SK-N-SH treated with all-trans-retinoic acid at 6 μM for 48 hours (cell line): ENCODE measurements at regions not wholly inside any gene's neighbourhood (a gene's known extent, or its start where the extent isn't known, plus 50 kb on each side); places are given as distances from the start of the nearest gene placed in this dataset.

Source experiments
- ARNTL ChIP-seq: fragments of 450-650 bp; formaldehyde crosslinking; IDR thresholded peaks from 2 replicates; pipeline ENCODE4 v1.5.0; 2020; ENCODE audit warnings: low read depth, mild to moderate bottlenecking, moderate library complexity, borderline replicate concordance
- GLIS3 ChIP-seq: fragments of 250-450 bp; sonication (Bioruptor Pico); IDR thresholded peaks from 2 replicates; pipeline ENCODE4 v1.5.0; 2020; ENCODE audit warnings: mild to moderate bottlenecking, moderate library complexity
- PPARA ChIP-seq: fragments of 250-450 bp; sonication (Bioruptor Pico); IDR thresholded peaks from 2 replicates; pipeline ENCODE4 v1.5.0; 2020; ENCODE audit warnings: mild to moderate bottlenecking, borderline replicate concordance
- TCF4 ChIP-seq: fragments of 250-450 bp; sonication (Bioruptor Pico); IDR thresholded peaks from 2 replicates; pipeline ENCODE4 v1.8.0; 2021; ENCODE audit warnings: mild to moderate bottlenecking, moderate library complexity, borderline replicate concordance
- ZNF70 ChIP-seq: fragments of 450-650 bp; formaldehyde crosslinking; IDR thresholded peaks from 2 replicates; pipeline ENCODE4 v1.5.0; 2020; ENCODE audit warnings: mild to moderate bottlenecking, moderate library complexity
- TF ChIP-seq, protein P1 (sequence below): fragments of 250-450 bp; sonication (Bioruptor Pico); IDR thresholded peaks from 2 replicates; pipeline ENCODE4 v1.8.0; 2021; ENCODE audit warnings: low read depth, mild to moderate bottlenecking, moderate library complexity, borderline replicate concordance
- TF ChIP-seq, protein P2 (sequence below): fragments of 250-450 bp; sonication (Bioruptor Pico); IDR thresholded peaks from 2 replicates; pipeline ENCODE4 v1.5.1; 2021; ENCODE audit warnings: mild to moderate bottlenecking, moderate library complexity
- TF ChIP-seq, protein P3 (sequence below): fragments of 250-450 bp; sonication (Bioruptor Pico); IDR thresholded peaks from 2 replicates; pipeline ENCODE4 v1.5.0; 2020; ENCODE audit warnings: mild to moderate bottlenecking, moderate library complexity

DNA sequence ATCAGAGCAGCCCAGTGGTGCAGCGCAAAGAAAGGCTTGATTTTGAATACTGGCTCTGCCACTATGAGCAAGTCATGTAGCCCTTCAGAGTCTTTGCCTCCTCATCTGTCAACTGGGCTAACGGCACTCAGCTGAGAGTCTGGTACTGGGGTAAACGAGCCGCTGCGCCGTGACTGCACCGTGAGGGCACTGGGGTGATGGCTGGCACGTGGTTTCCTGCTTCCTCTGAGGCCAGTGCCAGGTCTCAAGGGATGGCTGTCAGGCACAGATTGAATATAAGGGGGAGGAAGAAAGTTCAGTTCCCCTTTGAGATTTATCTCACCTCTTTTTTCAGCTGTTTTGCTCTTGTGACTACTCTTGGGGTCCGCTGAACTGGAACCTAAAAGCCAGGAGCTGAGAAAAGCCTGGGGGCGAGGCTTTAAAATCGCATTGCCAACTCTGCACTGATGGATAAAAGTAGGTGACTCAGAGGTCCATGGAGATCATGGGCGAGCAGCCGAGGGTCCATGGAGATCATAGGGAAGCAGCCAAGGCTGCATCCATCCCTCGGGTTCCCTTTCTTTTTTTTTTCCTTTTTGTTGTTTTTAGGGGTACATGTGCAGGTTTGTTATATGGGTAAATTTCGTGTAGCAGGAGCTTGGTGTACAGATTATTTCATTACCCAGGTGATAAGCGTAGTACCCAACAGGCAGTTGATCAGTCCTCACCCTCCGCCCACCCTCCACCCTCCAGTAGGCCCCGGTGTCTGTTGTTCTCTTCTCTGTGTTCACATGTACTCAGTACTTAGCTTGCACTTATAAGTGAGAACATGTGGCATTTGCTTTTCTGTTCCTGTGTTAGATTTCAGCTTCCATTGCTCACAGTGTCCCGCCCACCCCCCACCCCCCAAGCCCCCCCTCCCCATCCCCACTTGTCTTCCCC is 114.3 kb downstream of the SPP2 start:
- no peak for TF ChIP-seq ARNTL
- TF ChIP-seq, protein P1, sequence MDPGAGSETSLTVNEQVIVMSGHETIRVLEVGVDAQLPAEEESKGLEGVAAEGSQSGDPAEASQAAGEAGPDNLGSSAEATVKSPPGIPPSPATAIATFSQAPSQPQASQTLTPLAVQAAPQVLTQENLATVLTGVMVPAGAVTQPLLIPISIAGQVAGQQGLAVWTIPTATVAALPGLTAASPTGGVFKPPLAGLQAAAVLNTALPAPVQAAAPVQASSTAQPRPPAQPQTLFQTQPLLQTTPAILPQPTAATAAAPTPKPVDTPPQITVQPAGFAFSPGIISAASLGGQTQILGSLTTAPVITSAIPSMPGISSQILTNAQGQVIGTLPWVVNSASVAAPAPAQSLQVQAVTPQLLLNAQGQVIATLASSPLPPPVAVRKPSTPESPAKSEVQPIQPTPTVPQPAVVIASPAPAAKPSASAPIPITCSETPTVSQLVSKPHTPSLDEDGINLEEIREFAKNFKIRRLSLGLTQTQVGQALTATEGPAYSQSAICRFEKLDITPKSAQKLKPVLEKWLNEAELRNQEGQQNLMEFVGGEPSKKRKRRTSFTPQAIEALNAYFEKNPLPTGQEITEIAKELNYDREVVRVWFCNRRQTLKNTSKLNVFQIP (CRISPR knock-in tag) = no peak
- TF ChIP-seq TCF4 (CRISPR knock-in tag) = no peak
- TF ChIP-seq, protein P2, sequence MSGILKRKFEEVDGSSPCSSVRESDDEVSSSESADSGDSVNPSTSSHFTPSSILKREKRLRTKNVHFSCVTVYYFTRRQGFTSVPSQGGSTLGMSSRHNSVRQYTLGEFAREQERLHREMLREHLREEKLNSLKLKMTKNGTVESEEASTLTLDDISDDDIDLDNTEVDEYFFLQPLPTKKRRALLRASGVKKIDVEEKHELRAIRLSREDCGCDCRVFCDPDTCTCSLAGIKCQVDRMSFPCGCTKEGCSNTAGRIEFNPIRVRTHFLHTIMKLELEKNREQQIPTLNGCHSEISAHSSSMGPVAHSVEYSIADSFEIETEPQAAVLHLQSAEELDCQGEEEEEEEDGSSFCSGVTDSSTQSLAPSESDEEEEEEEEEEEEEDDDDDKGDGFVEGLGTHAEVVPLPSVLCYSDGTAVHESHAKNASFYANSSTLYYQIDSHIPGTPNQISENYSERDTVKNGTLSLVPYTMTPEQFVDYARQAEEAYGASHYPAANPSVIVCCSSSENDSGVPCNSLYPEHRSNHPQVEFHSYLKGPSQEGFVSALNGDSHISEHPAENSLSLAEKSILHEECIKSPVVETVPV (CRISPR knock-in tag) = no peak
- TF ChIP-seq, protein P3, sequence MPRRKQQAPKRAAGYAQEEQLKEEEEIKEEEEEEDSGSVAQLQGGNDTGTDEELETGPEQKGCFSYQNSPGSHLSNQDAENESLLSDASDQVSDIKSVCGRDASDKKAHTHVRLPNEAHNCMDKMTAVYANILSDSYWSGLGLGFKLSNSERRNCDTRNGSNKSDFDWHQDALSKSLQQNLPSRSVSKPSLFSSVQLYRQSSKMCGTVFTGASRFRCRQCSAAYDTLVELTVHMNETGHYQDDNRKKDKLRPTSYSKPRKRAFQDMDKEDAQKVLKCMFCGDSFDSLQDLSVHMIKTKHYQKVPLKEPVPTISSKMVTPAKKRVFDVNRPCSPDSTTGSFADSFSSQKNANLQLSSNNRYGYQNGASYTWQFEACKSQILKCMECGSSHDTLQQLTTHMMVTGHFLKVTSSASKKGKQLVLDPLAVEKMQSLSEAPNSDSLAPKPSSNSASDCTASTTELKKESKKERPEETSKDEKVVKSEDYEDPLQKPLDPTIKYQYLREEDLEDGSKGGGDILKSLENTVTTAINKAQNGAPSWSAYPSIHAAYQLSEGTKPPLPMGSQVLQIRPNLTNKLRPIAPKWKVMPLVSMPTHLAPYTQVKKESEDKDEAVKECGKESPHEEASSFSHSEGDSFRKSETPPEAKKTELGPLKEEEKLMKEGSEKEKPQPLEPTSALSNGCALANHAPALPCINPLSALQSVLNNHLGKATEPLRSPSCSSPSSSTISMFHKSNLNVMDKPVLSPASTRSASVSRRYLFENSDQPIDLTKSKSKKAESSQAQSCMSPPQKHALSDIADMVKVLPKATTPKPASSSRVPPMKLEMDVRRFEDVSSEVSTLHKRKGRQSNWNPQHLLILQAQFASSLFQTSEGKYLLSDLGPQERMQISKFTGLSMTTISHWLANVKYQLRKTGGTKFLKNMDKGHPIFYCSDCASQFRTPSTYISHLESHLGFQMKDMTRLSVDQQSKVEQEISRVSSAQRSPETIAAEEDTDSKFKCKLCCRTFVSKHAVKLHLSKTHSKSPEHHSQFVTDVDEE = no peak
- no peak for TF ChIP-seq GLIS3 (CRISPR knock-in tag)
- no peak for TF ChIP-seq PPARA
- no peak for TF ChIP-seq ZNF70 (CRISPR knock-in tag)
